Brain microvascular endothelial cell (primary cell): ENCODE measurements at regions not wholly inside any gene's neighbourhood (a gene's known extent, or its start where the extent isn't known, plus 50 kb on each side); places are given as distances from the start of the nearest gene placed in this dataset.

ENCODE experiments used
- DNase-seq: peaks from one replicate; pipeline ENCODE4 v3.0.0-alpha.2; 2020
- H3K27ac ChIP-seq: fragments of 250-450 bp; sonication (Bioruptor Pico); 2 replicates; pipeline ENCODE4 v1.5.1; 2020; ENCODE audit warnings: mild to moderate bottlenecking, moderate library complexity
- H3K27me3 ChIP-seq: fragments of 250-450 bp; sonication (Bioruptor Pico); replicated peaks from 2 replicates; pipeline ENCODE4 v1.5.1; 2020; ENCODE audit warnings: mild to moderate bottlenecking
- H3K36me3 ChIP-seq: fragments of 250-450 bp; sonication (Bioruptor Pico); replicated peaks from 2 replicates; pipeline ENCODE4 v1.5.1; 2020; ENCODE audit warnings: mild to moderate bottlenecking
- H3K4me3 ChIP-seq: 2 replicates; pipeline ENCODE4 v1.5.1; 2011; ENCODE audit warnings: low read depth, mild to moderate bottlenecking, control low read depth, low read length, moderate library complexity
- CTCF ChIP-seq: IDR thresholded peaks from 2 replicates; pipeline ENCODE4 v1.5.1; 2011; ENCODE audit warnings: low read depth, mild to moderate bottlenecking, moderate library complexity, low read length, control low read depth, inconsistent platforms; ENCODE audit errors: missing control alignments
- in situ Hi-C: cut with HindIII; loops from 2 replicates; pipeline ENCODE4 v1.10.0; 2017; ENCODE audit warnings: low sequenced_read_pairs, low pct_ligation_motif_present

DNA sequence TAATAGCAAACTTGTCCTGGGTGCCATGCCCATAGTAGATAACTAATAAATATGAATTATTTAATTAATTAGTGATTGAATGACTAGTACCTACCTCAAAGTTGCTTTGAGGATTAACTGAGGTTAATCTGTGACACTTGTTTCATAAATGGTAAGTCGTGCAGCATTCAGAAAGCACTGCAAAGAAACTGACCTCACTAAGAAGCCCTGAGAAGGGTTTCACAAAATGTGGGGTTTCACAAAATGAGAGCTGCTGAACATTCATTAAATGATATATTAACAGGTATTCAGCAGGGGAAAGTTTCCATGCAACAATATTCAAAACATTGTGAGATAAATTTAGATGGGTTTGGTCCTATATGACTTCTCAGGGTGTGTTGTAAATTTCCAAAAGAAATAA, 236.2 kb downstream of the OSR1 start:
- in situ Hi-C loops = no loop called here
- no peak overlapping the region for H3K27ac ChIP-seq
- no peaks in the 10 kb centered on the region for H3K36me3 ChIP-seq
- no peak overlapping the region for H3K4me3 ChIP-seq
- no peak for TF ChIP-seq CTCF
- DNase-seq = no peak
- H3K27me3 ChIP-seq = no peaks in the 10 kb centered on the region

DNA sequence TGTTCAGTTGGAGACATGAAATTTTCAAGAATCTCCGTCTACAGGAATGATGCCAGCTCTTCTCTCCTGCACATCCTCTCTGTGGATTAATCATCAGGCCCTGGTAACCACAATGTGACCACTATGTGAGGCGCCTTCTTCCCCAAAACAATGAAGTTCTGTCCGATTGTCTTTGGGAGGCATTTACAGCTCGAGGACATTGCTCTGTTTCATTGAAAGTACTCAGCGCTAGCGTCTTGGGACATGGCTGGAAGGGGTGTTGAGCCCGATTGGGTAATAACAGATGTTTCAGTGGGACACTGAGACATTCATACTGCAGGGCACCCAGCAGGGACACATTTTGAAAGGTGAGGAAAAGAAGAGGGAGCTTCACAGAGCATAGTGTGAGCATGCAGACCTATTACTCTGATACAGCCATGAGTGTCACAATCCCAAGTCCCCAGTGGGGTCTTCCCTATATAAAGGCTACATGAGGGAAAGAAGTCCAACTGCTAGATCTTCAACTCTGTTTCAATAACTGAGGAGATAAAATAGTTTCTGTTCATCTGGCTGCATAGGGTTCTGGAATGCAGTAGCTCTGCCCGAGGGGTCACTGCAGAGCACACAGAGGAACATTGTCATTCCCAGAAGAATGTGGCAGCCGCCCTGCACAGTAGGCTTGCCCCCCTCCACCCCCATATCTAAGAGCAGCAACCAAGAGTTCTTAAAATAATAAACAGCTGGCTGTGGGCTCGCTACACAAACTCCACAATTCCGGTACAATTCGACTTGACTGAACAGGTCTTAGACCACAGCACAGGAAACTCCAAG, 237.3 kb downstream of the OSR1 start:
- Histone ChIP-seq H3K36me3 (no peaks in the 10 kb centered on the region), H3K27ac (peak overlapping the region; percentile 74), H3K27me3 (no peaks in the 10 kb centered on the region), H3K4me3 (peak overlapping the region; percentile 6)
- DNase-seq = peak; percentile 87
- TF ChIP-seq CTCF = no peak
- in situ Hi-C loops = no loop called here

- no peak overlapping the region for H3K27ac ChIP-seq
Observed at GRCh38 chr2:19120181-19120580, 238.2 kb downstream of the OSR1 start.

DNA sequence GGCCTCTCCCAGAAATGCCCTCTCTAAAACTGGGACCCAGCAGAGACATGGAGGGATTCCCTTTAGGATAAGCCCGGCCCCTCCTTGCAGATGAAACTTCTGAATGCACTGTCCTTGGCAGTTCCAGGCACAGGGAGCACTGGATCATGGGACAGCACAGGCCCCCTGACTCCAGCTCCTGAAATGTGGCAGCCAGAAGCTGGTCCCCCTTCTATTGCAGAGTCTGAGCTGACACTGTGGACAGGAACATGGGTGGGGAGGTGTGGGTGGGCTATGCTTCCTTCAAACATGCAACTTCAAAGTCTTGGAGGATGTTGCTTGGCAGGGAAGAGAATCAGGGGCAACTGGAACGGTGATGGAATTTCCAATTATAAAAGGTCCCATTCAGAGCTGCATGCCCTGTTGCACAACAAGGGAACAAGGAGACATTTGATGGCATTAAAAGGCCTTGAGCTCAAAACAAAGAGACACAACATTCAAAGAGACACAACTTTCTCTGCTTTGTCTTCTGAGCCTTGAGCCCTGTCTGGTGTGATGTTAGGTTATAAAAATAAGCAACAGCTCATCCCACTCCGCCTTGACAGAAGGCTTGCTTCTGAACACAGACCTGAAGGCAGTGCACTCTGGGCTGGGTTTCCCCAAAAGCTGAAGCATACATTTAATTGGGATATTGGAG, 239.0 kb downstream of the OSR1 start:
- Histone ChIP-seq H3K36me3 (no peaks in the 10 kb centered on the region), H3K4me3 (no peak overlapping the region), H3K27me3 (no peaks in the 10 kb centered on the region), H3K27ac (no peak overlapping the region)
- in situ Hi-C loops = no loop called here
- no peak for DNase-seq
- TF ChIP-seq CTCF = no peak

More at GRCh38 chr2:19120181-19120580, 238.2 kb downstream of the OSR1 start:
- Histone ChIP-seq H3K36me3 (no peaks in the 10 kb centered on the region), H3K4me3 (no peak overlapping the region), H3K27me3 (no peaks in the 10 kb centered on the region)
- in situ Hi-C loops = no loop called here
- no peak for TF ChIP-seq CTCF
- no peak for DNase-seq

GRCh38 chr2:19116918-19117317, 241.5 kb downstream of the OSR1 start:
- H3K4me3 ChIP-seq = no peak overlapping the region
- DNase-seq = no peak
- in situ Hi-C loops = no loop called here
- no peak overlapping the region for H3K27ac ChIP-seq
- no peaks in the 10 kb centered on the region for H3K27me3 ChIP-seq
- H3K36me3 ChIP-seq = no peaks in the 10 kb centered on the region
- no peak for TF ChIP-seq CTCF
